ENCODE measurements at regions not wholly inside any gene's neighbourhood (a gene's known extent, or its start where the extent isn't known, plus 50 kb on each side); places are given as distances from the start of the nearest gene placed in this dataset.

DNA sequence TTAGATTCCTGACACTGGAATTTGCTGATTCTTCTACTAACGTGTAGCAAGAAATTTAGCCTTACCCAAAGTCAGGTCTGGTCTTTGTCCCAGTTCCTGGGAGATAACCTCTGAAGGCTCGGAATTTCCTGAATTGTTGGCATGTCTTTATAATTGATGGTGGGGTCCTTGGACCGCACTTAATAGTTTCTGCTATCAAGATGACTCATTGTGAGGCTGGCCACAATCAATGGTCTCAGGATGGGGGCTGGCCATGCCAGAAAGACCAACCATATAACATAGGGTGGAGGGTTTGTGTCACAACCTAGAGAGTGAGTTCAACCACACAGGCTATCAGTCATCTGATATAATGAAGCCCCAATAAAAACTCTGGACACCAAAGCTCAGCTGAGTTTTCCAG is 259.7 kb downstream of the DAD1 start:
- TF ChIP-seq, protein P1, sequence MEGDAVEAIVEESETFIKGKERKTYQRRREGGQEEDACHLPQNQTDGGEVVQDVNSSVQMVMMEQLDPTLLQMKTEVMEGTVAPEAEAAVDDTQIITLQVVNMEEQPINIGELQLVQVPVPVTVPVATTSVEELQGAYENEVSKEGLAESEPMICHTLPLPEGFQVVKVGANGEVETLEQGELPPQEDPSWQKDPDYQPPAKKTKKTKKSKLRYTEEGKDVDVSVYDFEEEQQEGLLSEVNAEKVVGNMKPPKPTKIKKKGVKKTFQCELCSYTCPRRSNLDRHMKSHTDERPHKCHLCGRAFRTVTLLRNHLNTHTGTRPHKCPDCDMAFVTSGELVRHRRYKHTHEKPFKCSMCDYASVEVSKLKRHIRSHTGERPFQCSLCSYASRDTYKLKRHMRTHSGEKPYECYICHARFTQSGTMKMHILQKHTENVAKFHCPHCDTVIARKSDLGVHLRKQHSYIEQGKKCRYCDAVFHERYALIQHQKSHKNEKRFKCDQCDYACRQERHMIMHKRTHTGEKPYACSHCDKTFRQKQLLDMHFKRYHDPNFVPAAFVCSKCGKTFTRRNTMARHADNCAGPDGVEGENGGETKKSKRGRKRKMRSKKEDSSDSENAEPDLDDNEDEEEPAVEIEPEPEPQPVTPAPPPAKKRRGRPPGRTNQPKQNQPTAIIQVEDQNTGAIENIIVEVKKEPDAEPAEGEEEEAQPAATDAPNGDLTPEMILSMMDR (IDR thresholded peaks at IDR 0.05) = no peak
- no peak for TF ChIP-seq POLR2A (IDR thresholded peaks at IDR 0.05)
